ENCODE measurements at regions not wholly inside any gene's neighbourhood (a gene's known extent, or its start where the extent isn't known, plus 50 kb on each side); places are given as distances from the start of the nearest gene placed in this dataset.

GRCh38 chr14:22143363-22143762 is 445.7 kb downstream of the DAD1 start (continued):
- no peak for TF ChIP-seq ZBTB33 (IDR thresholded peaks at IDR 0.05)
- no peak for TF ChIP-seq FOXA1 (IDR thresholded peaks at IDR 0.05)
- TF ChIP-seq HNF4G (IDR thresholded peaks at IDR 0.05): no peak
- TF ChIP-seq RAD21 (IDR thresholded peaks at IDR 0.05): no peak
- no peak for TF ChIP-seq HNF4A (conservative IDR thresholded peaks at IDR 0.05)
- no peak for TF ChIP-seq GABPA (IDR thresholded peaks at IDR 0.05 in 1 of 2, conservative IDR thresholded peaks at IDR 0.05 in 1 of 2)

GRCh38 chr14:22140633-22141032 is 448.4 kb downstream of the DAD1 start:
- TF ChIP-seq SP1 (IDR thresholded peaks at IDR 0.05) (no peak), NR2F2 (IDR thresholded peaks at IDR 0.05) (no peak), FOXA1 (IDR thresholded peaks at IDR 0.05) (no peak)
- TF ChIP-seq, protein P1, sequence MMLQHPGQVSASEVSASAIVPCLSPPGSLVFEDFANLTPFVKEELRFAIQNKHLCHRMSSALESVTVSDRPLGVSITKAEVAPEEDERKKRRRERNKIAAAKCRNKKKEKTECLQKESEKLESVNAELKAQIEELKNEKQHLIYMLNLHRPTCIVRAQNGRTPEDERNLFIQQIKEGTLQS (IDR thresholded peaks at IDR 0.05): no peak
- Histone ChIP-seq H3K36me3 (ENCODE audit: control insufficient read depth in 4 of 4, insufficient read depth in 3 of 4, low read depth in 1 of 4, low read length in 3 of 4) (no peaks in the 10 kb centered on the region), H3K4me1 (ENCODE audit: control insufficient read depth in 4 of 4, insufficient read depth in 4 of 4, low read length in 3 of 4) (no peaks in the 10 kb centered on the region), H3K9me3 (ENCODE audit: control insufficient read depth in 4 of 4, low read length in 3 of 4) (peaks cover 0 to under 1% (median 0%) of the 10 kb centered on the region in 4 donors), H3K9ac (ENCODE audit: low read depth in 1 of 2, low read length in 2 of 2) (no peak overlapping the region), H3K27ac (ENCODE audit: low read depth in 1 of 2, low read length in 2 of 2) (no peak overlapping the region), H3K4me3 (ENCODE audit: low read depth in 1 of 3, low read length in 3 of 3) (no peak overlapping the region), H3K27me3 (ENCODE audit: control insufficient read depth in 4 of 4, insufficient read depth in 4 of 4, low read length in 3 of 4) (peaks cover 0 to 3% (median 0%) of the 10 kb centered on the region in 4 donors)
- WGBS: 56% methylated on average over 4 of the region's 4 CpGs
- no peak for DNase-seq (ENCODE audit: low spot score)

- H3K9me3 ChIP-seq (ENCODE audit: control insufficient read depth in 4 of 4, low read length in 3 of 4): peaks cover 0 to 3% (median 0%) of the 10 kb centered on the region in 4 donors
- no peak for DNase-seq (ENCODE audit: low spot score)
- no peak overlapping the region for H3K27ac ChIP-seq (ENCODE audit: low read depth in 1 of 2, low read length in 2 of 2)
- 61% methylated on average over 4 of the region's 4 CpGs for WGBS
- no peaks in the 10 kb centered on the region for H3K4me1 ChIP-seq (ENCODE audit: control insufficient read depth in 4 of 4, insufficient read depth in 4 of 4, low read length in 3 of 4)
- no peak overlapping the region for H3K9ac ChIP-seq (ENCODE audit: low read depth in 1 of 2, low read length in 2 of 2)
- no peaks in the 10 kb centered on the region for H3K36me3 ChIP-seq (ENCODE audit: control insufficient read depth in 4 of 4, insufficient read depth in 3 of 4, low read depth in 1 of 4, low read length in 3 of 4)
- TF ChIP-seq NR2F2 (IDR thresholded peaks at IDR 0.05) (no peak), REST (IDR thresholded peaks at IDR 0.05) (no peak), JUND (IDR thresholded peaks at IDR 0.05) (no peak)
- TF ChIP-seq, protein P1 (IDR thresholded peaks at IDR 0.05): no peak
- no peaks in the 10 kb centered on the region for H3K27me3 ChIP-seq (ENCODE audit: control insufficient read depth in 4 of 4, insufficient read depth in 4 of 4, low read length in 3 of 4)
- no peak overlapping the region for H3K4me3 ChIP-seq (ENCODE audit: low read depth in 1 of 3, low read length in 3 of 3)
Observed at GRCh38 chr14:22131749-22132476, 457.1 kb downstream of the DAD1 start.

All from liver (tissue), 7 donors.